Activated CD8-positive, alpha-beta memory T cell treated with anti-CD3 and anti-CD28 coated beads, Interleukin-2, amount 10 ng/mL, durations not matched to agents 7 days and 5 days (primary cell): ENCODE measurements at regions not wholly inside any gene's neighbourhood (a gene's known extent, or its start where the extent isn't known, plus 50 kb on each side); places are given as distances from the start of the nearest gene placed in this dataset.

Experiments
- ATAC-seq: fragments of 150-1000 bp; cut with Tn5 transposase; one replicate; pipeline ENCODE4 v1.10.0; 2021; ENCODE audit warnings: moderate library complexity
- CTCF ChIA-PET: fragments of 350-600 bp; sonication (Branson Sonifier 250); formaldehyde crosslinking; loops from one replicate; lab custom pipeline; 2021; ENCODE audit warnings: antibody characterized with exemption; lab: Charles Lee
- DNase-seq: peaks from one replicate; pipeline ENCODE4 v3.0.0-alpha.2; 2020
- H3K27ac Mint-ChIP-seq: one replicate; pipeline ENCODE4 v1.8.0; 2021; ENCODE audit warnings: mild to moderate bottlenecking, mixed read lengths
- H3K27me3 Mint-ChIP-seq: one replicate; pipeline ENCODE4 v1.8.0; 2021; ENCODE audit warnings: mixed read lengths
- H3K36me3 Mint-ChIP-seq: one replicate; pipeline ENCODE4 v1.8.0; 2021; ENCODE audit warnings: mild to moderate bottlenecking, mixed read lengths
- H3K4me1 Mint-ChIP-seq: one replicate; pipeline ENCODE4 v1.8.0; 2021; ENCODE audit warnings: mixed read lengths
- H3K4me3 Mint-ChIP-seq: one replicate; pipeline ENCODE4 v1.8.0; 2021; ENCODE audit warnings: mild to moderate bottlenecking, moderate library complexity, mixed read lengths
- H3K9me3 Mint-ChIP-seq: one replicate; pipeline ENCODE4 v1.8.0; 2022; ENCODE audit warnings: low read depth, mixed read lengths

GRCh38 chr3:73789825-73790444 is 165.2 kb upstream of the PDZRN3 start:
- DNase-seq (no peak), ATAC-seq (no peak)
- CTCF ChIA-PET, result no interaction called here
- no peak overlapping the region for H3K4me3 Mint-ChIP-seq
- no peaks in the 10 kb centered on the region for H3K27me3 Mint-ChIP-seq
- H3K36me3 Mint-ChIP-seq, result no peaks in the 10 kb centered on the region
- H3K27ac Mint-ChIP-seq, result no peak overlapping the region
- no peaks in the 10 kb centered on the region for H3K4me1 Mint-ChIP-seq
- peaks cover 2% of the 10 kb centered on the region for H3K9me3 Mint-ChIP-seq

DNA sequence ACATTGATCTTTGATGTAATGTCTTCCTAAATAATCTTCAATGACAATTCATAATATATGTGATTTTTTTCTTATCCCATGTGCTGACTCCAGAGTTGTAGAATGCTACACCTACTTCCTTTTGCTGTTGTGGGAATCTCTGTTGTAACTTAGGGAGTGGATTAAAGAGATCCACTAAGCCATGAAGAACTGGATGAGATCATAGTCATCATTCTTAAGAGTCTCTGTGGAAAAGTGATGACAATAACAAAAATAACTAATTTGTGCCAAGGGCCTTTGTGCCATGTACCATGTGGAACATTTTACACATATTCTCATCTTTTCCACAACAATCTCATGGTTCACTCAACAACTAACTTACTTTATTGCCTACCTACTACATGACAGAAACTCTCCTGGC is 162.9 kb upstream of the PDZRN3 start:
- no peak overlapping the region for H3K27ac Mint-ChIP-seq
- CTCF ChIA-PET, result no interaction called here
- peaks cover 2% of the 10 kb centered on the region for H3K9me3 Mint-ChIP-seq
- H3K4me3 Mint-ChIP-seq, result no peak overlapping the region
- DNase-seq (no peak), ATAC-seq (no peak)
- H3K4me1 Mint-ChIP-seq, result no peaks in the 10 kb centered on the region
- H3K27me3 Mint-ChIP-seq, result no peaks in the 10 kb centered on the region
- H3K36me3 Mint-ChIP-seq, result no peaks in the 10 kb centered on the region

DNA sequence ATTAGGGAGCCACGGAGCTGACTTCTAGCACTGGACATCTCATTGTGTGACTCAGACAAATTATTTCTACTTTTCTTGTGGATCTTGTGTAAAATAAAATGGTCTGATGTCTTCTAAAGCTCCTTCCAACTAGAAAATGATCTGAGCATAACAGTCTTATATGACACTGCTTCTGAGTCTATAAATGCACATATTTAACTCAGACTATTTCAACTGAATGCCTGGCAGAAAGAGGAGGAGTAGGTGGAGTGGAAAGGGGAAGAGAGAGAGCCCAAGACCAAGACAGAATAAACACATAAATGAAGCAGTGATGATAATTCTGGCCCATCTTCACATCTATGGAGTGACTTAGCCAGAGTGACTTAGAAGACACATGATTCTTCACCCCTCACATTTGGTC is 162.3 kb upstream of the PDZRN3 start:
- Mint-ChIP-seq H3K27me3 (no peaks in the 10 kb centered on the region), H3K36me3 (no peaks in the 10 kb centered on the region), H3K4me3 (no peak overlapping the region), H3K27ac (no peak overlapping the region), H3K9me3 (peaks cover 2% of the 10 kb centered on the region), H3K4me1 (no peaks in the 10 kb centered on the region)
- CTCF ChIA-PET, result no interaction called here
- DNase-seq (no peak), ATAC-seq (no peak)

DNA sequence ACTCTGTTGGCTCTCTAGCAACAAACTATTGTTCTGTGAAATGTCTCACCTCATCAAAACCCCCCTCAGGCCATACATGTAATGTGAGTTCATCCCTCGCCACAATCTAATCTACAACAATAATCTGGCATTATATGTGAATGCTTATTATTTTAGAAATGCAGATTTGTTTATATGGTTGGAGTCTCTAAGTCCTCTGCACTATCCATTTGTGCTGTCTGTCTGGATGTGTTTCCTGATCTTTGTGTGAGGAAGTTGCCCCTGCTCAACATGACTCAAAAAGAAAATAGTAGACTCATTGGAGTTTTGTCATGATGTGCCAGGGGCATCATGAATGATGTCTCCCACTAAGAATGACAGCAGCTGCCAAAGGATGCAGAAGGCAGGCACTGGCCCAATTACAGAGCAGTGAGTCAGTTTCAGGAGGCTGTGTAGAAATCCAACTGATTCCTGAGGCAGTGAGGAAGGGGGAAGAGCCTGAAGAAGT is 161.6 kb upstream of the PDZRN3 start:
- H3K9me3 Mint-ChIP-seq, result peaks cover 2% of the 10 kb centered on the region
- no peaks in the 10 kb centered on the region for H3K4me1 Mint-ChIP-seq
- no peak for DNase-seq
- CTCF ChIA-PET, result no interaction called here
- no peaks in the 10 kb centered on the region for H3K36me3 Mint-ChIP-seq
- no peak overlapping the region for H3K4me3 Mint-ChIP-seq
- no peak for ATAC-seq
- H3K27ac Mint-ChIP-seq, result no peak overlapping the region
- H3K27me3 Mint-ChIP-seq, result no peaks in the 10 kb centered on the region

GRCh38 chr3:73784686-73785392 is 160.1 kb upstream of the PDZRN3 start:
- Mint-ChIP-seq H3K27ac (no peak overlapping the region), H3K27me3 (no peaks in the 10 kb centered on the region), H3K36me3 (no peaks in the 10 kb centered on the region), H3K9me3 (peaks cover 2% of the 10 kb centered on the region), H3K4me3 (no peak overlapping the region), H3K4me1 (no peaks in the 10 kb centered on the region)
- DNase-seq, result no peak
- CTCF ChIA-PET, result no interaction called here
- no peak for ATAC-seq

GRCh38 chr3:73783811-73784210 is 159.1 kb upstream of the PDZRN3 start:
- Mint-ChIP-seq H3K4me3 (no peak overlapping the region), H3K4me1 (no peaks in the 10 kb centered on the region), H3K9me3 (peaks cover 2% of the 10 kb centered on the region), H3K27me3 (no peaks in the 10 kb centered on the region), H3K27ac (no peak overlapping the region), H3K36me3 (no peaks in the 10 kb centered on the region)
- DNase-seq (no peak), ATAC-seq (no peak)
- CTCF ChIA-PET, result no interaction called here

DNA sequence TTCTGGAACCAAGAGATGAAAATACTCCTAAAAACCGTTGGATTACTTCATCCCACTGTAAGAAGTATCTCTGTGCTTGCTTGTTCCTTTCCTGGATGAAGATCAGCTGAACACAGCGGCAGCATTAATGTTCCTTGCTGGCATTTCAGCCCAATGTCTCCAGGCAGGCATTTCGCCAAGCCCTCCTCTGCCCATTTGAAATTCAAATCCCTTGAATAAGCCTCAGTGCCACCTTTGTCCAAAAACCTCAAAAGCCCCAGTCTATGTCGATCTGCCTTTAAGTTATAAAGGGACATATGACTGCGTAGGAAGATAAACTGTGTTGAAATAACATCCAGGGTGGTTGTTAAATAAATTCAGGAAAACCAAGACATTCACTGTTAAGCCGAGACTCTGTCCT is 156.8 kb upstream of the PDZRN3 start:
- H3K36me3 Mint-ChIP-seq, result no peaks in the 10 kb centered on the region
- no peaks in the 10 kb centered on the region for H3K4me1 Mint-ChIP-seq
- no peak for ATAC-seq
- H3K4me3 Mint-ChIP-seq, result no peak overlapping the region
- H3K27me3 Mint-ChIP-seq, result no peaks in the 10 kb centered on the region
- H3K27ac Mint-ChIP-seq, result no peak overlapping the region
- no peak for DNase-seq
- H3K9me3 Mint-ChIP-seq, result peaks cover 5% of the 10 kb centered on the region
- CTCF ChIA-PET, result no interaction called here

GRCh38 chr3:73774645-73775044 is 149.9 kb upstream of the PDZRN3 start:
- H3K9me3 Mint-ChIP-seq, result peaks cover 3% of the 10 kb centered on the region
- H3K27me3 Mint-ChIP-seq, result no peaks in the 10 kb centered on the region
- H3K4me3 Mint-ChIP-seq, result no peak overlapping the region
- ATAC-seq, result no peak
- H3K4me1 Mint-ChIP-seq, result no peaks in the 10 kb centered on the region
- DNase-seq, result no peak
- no peak overlapping the region for H3K27ac Mint-ChIP-seq
- CTCF ChIA-PET, result no interaction called here
- no peaks in the 10 kb centered on the region for H3K36me3 Mint-ChIP-seq

GRCh38 chr3:73773233-73773632 is 148.5 kb upstream of the PDZRN3 start:
- Mint-ChIP-seq H3K4me1 (no peaks in the 10 kb centered on the region), H3K27ac (no peak overlapping the region), H3K27me3 (no peaks in the 10 kb centered on the region), H3K9me3 (peaks cover 3% of the 10 kb centered on the region), H3K4me3 (no peak overlapping the region), H3K36me3 (no peaks in the 10 kb centered on the region)
- ATAC-seq (no peak), DNase-seq (no peak)
- CTCF ChIA-PET, result no interaction called here

GRCh38 chr3:73772076-73772886 is 147.5 kb upstream of the PDZRN3 start:
- Mint-ChIP-seq H3K4me3 (no peak overlapping the region), H3K27me3 (no peaks in the 10 kb centered on the region), H3K27ac (no peak overlapping the region), H3K4me1 (no peaks in the 10 kb centered on the region), H3K36me3 (no peaks in the 10 kb centered on the region), H3K9me3 (no peaks in the 10 kb centered on the region)
- no peak for ATAC-seq
- no peak for DNase-seq
- CTCF ChIA-PET, result no interaction called here

DNA sequence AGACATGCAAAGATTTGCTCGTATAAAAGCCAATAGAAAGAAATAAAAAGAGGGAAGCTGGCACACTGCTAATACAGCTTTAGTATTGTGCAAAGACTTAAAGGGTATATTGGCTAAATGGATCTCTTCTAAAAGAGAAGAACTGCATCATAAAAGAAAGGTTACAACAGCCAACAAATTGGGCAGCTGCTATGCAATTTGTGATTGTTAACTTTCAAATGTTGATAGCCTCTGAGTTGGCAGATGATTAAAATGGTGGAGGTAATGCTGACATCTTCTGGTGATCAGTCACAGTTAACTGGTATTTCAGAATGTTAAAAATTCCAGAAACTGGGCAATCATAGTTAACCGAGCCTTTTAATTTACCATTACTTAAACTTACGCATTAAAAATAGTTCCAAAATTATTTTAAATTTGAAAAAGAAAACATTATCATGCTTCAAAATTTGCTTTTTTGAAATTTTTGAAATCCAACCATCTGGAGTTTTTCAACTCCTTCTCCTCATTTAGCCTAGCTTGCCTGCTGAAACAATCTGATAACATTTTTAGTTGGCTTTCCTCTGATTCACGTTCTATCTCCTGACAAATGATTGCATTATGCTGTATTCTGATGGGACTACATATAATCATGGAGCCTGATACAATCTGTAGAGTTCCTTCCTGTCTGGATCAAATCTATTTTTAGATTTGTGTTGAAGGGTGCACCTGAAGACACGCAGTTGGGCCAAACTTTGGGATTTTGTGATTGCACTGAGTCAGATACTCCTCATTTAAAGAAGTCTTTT is 144.0 kb upstream of the PDZRN3 start:
- Mint-ChIP-seq H3K27ac (no peak overlapping the region), H3K9me3 (no peaks in the 10 kb centered on the region), H3K36me3 (no peaks in the 10 kb centered on the region), H3K27me3 (no peaks in the 10 kb centered on the region), H3K4me3 (no peak overlapping the region), H3K4me1 (no peaks in the 10 kb centered on the region)
- CTCF ChIA-PET, result no interaction called here
- DNase-seq (no peak), ATAC-seq (no peak)

- no peak for DNase-seq
- H3K9me3 Mint-ChIP-seq, result no peaks in the 10 kb centered on the region
- H3K36me3 Mint-ChIP-seq, result no peaks in the 10 kb centered on the region
- H3K27me3 Mint-ChIP-seq, result no peaks in the 10 kb centered on the region
- no peak for ATAC-seq
- H3K4me3 Mint-ChIP-seq, result no peak overlapping the region
- H3K27ac Mint-ChIP-seq, result no peak overlapping the region
- no peaks in the 10 kb centered on the region for H3K4me1 Mint-ChIP-seq
- CTCF ChIA-PET, result no interaction called here
These were observed 142.0 kb upstream of the PDZRN3 start for GRCh38 chr3:73766599-73767381.
